GM18868 (cell line): ENCODE measurements at regions not wholly inside any gene's neighbourhood (a gene's known extent, or its start where the extent isn't known, plus 50 kb on each side); places are given as distances from the start of the nearest gene placed in this dataset.

Source experiments
- ATAC-seq: cut with Tn5 transposase; IDR thresholded peaks from one replicate; pipeline ENCODE4 v1.9.1; 2021; ENCODE audit warnings: mild to moderate bottlenecking, moderate library complexity; ENCODE audit not compliant: unreplicated experiment

- ATAC-seq = no peak
Observed at GRCh38 chrX:33465137-33465536, 253.8 kb upstream of the DMD start.

- no peak for ATAC-seq
Observed at GRCh38 chrX:33457102-33457501, 245.8 kb upstream of the DMD start.

- ATAC-seq = no peak
Observed at GRCh38 chrX:33447285-33447684, 235.9 kb upstream of the DMD start.

GRCh38 chrX:33434256-33435092, 223.1 kb upstream of the DMD start:
- peak; percentile 67 for ATAC-seq

- ATAC-seq = no peak
Observed at GRCh38 chrX:33416273-33416805, 205.0 kb upstream of the DMD start.

- no peak for ATAC-seq
Observed at GRCh38 chrX:33415459-33415858, 204.1 kb upstream of the DMD start.

GRCh38 chrX:33385546-33385945, 174.2 kb upstream of the DMD start:
- ATAC-seq = no peak

- no peak for ATAC-seq
Observed at GRCh38 chrX:33379839-33380238, 168.5 kb upstream of the DMD start.

GRCh38 chrX:33357606-33358005, 146.3 kb upstream of the DMD start:
- no peak for ATAC-seq

- ATAC-seq = no peak
Observed at GRCh38 chrX:33339219-33339618, 127.9 kb upstream of the DMD start.

GRCh38 chrX:33336783-33337182, 125.4 kb upstream of the DMD start:
- ATAC-seq = peak; percentile 65

- ATAC-seq = no peak
Observed at GRCh38 chrX:33333271-33333670, 121.9 kb upstream of the DMD start.

- ATAC-seq = no peak
Observed at GRCh38 chrX:33330798-33331197, 119.4 kb upstream of the DMD start.

GRCh38 chrX:33324099-33324498, 112.8 kb upstream of the DMD start:
- no peak for ATAC-seq

GRCh38 chrX:33307911-33308354, 96.6 kb upstream of the DMD start:
- ATAC-seq = no peak

GRCh38 chrX:33298622-33299021, 87.3 kb upstream of the DMD start:
- no peak for ATAC-seq

- ATAC-seq = no peak
Observed at GRCh38 chrX:33285550-33285949, 74.2 kb upstream of the DMD start.

- no peak for ATAC-seq
Observed at GRCh38 chrX:33277046-33277445, 65.7 kb upstream of the DMD start.

- ATAC-seq = no peak
Observed at GRCh38 chrX:33273535-33273934, 62.2 kb upstream of the DMD start.

GRCh38 chrX:33272986-33273385, 61.6 kb upstream of the DMD start:
- no peak for ATAC-seq
